VCaP (cell line): ENCODE measurements at regions not wholly inside any gene's neighbourhood (a gene's known extent, or its start where the extent isn't known, plus 50 kb on each side); places are given as distances from the start of the nearest gene placed in this dataset.

Experiments
- H3K27ac ChIP-seq: fragments of 450-650 bp; 2 replicates; pipeline ENCODE4 v1.5.1; 2017
- CTCF ChIP-seq: fragments of 450-650 bp; conservative IDR thresholded peaks from 2 replicates; pipeline ENCODE4 v1.5.1; 2017; ENCODE audit warnings: mild to moderate bottlenecking, moderate library complexity

DNA sequence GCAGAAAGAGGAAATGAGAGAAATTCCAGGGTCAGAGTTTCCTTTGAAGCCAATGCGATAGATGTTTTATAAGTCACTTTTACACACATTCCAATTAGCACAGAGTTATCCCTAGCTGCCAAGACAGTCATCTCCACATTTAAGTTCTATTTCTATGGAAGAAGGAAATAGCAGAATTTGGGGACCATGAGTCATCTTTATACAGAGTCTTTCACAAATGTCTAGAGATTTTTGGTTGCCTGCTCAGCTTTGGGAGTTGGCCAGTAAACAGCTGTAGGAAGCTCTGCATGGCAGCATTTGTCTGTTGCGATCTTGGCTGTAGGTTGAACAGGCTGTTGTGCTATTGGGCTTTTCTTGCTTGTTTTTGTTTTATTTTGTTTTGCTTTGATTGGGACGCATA, 884.3 kb downstream of the GALC start:
- TF ChIP-seq CTCF, result no peak
- H3K27ac ChIP-seq, result no peak overlapping the region

GRCh38 chr14:87102811-87103378, 890.1 kb downstream of the GALC start:
- no peak overlapping the region for H3K27ac ChIP-seq
- TF ChIP-seq CTCF, result no peak

- no peak overlapping the region for H3K27ac ChIP-seq
- TF ChIP-seq CTCF, result no peak
Observed at GRCh38 chr14:87097015-87097414, 896.0 kb downstream of the GALC start.

DNA sequence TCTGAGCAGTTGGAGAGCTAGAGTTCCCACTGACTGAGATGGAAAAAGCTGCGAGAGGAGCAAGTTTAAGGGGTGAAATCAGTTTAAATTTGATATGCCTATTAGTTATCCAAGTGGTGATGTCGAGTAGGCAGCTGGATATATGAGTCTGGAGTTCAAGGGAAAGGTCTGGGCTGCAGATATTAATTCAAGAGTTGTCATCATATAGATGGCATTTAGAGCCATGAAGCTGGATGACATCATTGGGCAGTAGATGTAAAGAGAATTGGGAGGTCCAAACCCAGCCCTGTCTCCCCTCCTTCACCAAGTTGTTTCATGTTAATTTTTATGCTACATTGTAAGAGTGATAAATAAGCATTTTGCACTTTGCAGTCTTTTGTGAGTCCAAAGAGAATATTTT, 898.1 kb downstream of the GALC start:
- no peak for TF ChIP-seq CTCF
- H3K27ac ChIP-seq, result no peak overlapping the region

DNA sequence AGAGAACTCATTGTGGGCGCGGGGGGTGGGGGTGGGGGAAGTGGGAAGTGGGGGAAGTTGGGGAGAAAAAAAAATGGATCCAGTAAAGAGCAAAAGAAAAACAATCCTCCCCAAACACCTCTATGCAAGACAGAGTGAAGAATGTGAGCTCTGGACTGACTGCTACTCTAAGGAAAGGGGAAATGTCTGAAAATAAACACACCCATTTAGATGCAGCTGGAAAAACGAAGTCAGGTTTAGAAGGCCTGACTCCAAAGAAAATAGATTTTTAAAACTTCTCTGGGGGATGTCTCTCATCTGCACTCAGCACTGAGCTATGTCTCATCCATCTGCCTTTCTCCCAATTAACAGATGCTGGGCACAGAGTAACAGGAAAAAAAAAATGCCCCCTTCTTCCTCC, 904.4 kb downstream of the GALC start:
- no peak overlapping the region for H3K27ac ChIP-seq
- no peak for TF ChIP-seq CTCF

DNA sequence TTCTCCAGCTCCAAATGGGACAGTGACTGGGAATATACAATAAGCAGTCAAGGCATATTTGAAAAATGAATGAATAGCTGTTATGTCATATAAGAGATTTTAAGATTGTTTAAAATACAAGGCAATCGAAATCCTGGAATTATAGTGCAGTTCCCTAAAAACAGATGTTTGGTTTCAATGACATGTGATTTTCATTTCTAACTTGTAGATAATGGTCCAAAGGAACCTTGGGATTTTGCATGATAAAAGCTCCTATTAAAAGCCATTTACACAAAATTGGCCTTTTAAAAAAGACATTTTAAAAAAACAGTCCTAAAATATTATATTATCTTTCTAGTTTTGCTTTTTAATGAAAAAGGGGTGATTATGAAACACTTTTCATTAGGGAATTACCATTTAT, 905.1 kb downstream of the GALC start:
- H3K27ac ChIP-seq, result no peak overlapping the region
- TF ChIP-seq CTCF, result no peak

GRCh38 chr14:87084908-87085307, 908.1 kb downstream of the GALC start:
- TF ChIP-seq CTCF, result no peak
- H3K27ac ChIP-seq, result no peak overlapping the region
